NB4 (cell line): ENCODE measurements at regions not wholly inside any gene's neighbourhood (a gene's known extent, or its start where the extent isn't known, plus 50 kb on each side); places are given as distances from the start of the nearest gene placed in this dataset.

Experiments
- DNase-seq: peaks from one replicate; pipeline ENCODE4 v3.0.0; 2010; ENCODE audit warnings: low read depth
- H3K4me3 ChIP-seq: one replicate; pipeline ENCODE4 v1.5.1; 2011; ENCODE audit warnings: mild to moderate bottlenecking, low read depth, low read length, moderate library complexity
- MYC ChIP-seq: IDR thresholded peaks from 2 replicates; pipeline ENCODE4 v1.6.1; 2011; ENCODE audit warnings: low read depth, low read length
- POLR2A ChIP-seq: IDR thresholded peaks from 2 replicates; pipeline ENCODE4 v1.6.1; 2011; ENCODE audit warnings: mild to moderate bottlenecking; ENCODE audit not compliant: insufficient read length; ENCODE audit errors: extremely low read depth
- TF ChIP-seq, protein P1 (sequence below): IDR thresholded peaks from 2 replicates; pipeline ENCODE4 v1.6.1; 2011; ENCODE audit warnings: low read depth, low read length
- TF ChIP-seq, protein P2 (sequence below): IDR thresholded peaks from one replicate; pipeline ENCODE4 v1.5.1; 2012; ENCODE audit warnings: low read depth, low read length

DNA sequence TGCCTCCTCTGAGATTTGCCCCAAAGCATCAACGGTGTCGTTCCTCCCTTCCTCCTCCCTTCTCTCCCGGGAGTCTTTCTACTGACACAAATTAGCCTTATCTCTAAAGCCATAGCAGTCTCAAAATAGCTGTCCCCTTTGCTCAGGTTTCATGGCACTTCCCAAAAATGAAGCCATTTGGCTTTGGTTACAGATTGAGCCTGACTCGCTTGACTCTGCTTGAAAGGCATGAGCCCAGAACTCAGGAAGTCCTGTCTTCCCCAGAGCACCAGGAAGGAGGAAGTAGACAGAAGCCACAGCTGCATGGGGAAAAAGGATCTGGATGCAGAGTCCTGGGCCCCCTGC, 234.4 kb upstream of the RGPD4 start:
- TF ChIP-seq, protein P1, sequence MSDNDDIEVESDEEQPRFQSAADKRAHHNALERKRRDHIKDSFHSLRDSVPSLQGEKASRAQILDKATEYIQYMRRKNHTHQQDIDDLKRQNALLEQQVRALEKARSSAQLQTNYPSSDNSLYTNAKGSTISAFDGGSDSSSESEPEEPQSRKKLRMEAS = no peak
- no peak for TF ChIP-seq POLR2A
- TF ChIP-seq MYC = no peak
- TF ChIP-seq, protein P2, sequence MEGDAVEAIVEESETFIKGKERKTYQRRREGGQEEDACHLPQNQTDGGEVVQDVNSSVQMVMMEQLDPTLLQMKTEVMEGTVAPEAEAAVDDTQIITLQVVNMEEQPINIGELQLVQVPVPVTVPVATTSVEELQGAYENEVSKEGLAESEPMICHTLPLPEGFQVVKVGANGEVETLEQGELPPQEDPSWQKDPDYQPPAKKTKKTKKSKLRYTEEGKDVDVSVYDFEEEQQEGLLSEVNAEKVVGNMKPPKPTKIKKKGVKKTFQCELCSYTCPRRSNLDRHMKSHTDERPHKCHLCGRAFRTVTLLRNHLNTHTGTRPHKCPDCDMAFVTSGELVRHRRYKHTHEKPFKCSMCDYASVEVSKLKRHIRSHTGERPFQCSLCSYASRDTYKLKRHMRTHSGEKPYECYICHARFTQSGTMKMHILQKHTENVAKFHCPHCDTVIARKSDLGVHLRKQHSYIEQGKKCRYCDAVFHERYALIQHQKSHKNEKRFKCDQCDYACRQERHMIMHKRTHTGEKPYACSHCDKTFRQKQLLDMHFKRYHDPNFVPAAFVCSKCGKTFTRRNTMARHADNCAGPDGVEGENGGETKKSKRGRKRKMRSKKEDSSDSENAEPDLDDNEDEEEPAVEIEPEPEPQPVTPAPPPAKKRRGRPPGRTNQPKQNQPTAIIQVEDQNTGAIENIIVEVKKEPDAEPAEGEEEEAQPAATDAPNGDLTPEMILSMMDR = no peak
- peak; percentile 43 for DNase-seq
- no peak overlapping the region for H3K4me3 ChIP-seq

DNA sequence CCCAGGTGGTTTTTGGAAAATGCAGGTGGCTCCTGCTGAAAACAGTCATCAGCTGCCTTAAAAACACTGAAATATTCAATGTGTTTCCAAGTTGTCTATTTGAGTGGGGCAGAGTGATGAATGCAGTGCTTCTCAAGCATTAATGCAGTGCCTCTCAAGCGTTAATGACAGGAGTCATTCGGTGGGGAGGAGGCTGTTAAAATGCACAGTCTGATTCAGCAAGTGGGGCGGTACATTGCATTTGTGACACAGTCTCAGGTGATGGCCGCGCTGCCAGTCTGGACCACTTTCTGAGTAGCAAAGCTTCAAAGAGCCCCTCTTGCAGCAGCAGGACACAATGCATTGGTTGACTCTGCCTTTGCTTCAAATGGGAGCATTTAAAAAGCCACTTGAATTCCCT, 231.4 kb upstream of the RGPD4 start:
- no peak for DNase-seq
- H3K4me3 ChIP-seq = no peak overlapping the region
- TF ChIP-seq POLR2A = no peak
- TF ChIP-seq, protein P2 = no peak
- TF ChIP-seq, protein P1 = no peak
- no peak for TF ChIP-seq MYC

DNA sequence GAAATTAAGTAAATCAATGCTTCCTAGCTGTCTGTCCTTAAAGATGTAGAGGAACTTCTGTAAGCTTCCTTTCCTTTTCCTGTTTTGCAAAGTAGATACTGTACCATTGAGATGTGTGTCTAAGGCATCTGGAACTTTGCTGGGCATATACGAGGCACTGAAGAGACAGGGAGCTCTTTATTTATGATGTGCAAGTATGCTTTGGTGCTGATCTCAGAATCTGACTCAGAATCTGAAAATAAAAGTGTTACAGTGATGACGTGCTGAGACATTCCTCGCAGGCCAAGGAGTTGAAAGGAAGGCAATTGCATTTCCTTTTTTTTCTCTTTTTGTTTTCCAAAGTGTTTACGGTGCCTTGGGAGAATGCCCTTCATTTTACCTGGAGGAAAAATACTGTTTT, 230.9 kb upstream of the RGPD4 start:
- no peak overlapping the region for H3K4me3 ChIP-seq
- TF ChIP-seq MYC = no peak
- TF ChIP-seq, protein P1 = no peak
- TF ChIP-seq, protein P2 = no peak
- TF ChIP-seq POLR2A = no peak
- DNase-seq = no peak

DNA sequence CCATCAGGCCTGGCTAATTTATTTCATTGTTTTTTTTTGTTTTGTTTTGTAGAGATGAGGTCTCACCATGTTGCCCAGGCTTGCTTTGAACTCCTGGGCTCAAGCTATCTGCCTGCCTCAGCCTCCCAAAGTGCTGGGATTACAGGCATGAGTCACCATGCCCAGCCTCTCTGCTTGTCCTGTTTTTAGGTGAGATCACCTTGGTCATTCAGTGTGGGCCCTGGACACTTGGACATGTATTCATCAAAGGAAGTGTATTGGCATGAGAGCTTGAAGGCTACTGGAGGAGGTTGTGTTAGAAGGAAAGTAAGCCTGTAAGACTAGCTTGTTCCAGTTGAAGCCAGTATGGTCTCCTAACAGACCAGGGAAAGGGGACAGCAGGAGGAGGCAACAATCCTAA, 229.2 kb upstream of the RGPD4 start:
- TF ChIP-seq, protein P2 = no peak
- no peak for TF ChIP-seq POLR2A
- TF ChIP-seq MYC = no peak
- TF ChIP-seq, protein P1 = no peak
- no peak for DNase-seq
- no peak overlapping the region for H3K4me3 ChIP-seq

DNA sequence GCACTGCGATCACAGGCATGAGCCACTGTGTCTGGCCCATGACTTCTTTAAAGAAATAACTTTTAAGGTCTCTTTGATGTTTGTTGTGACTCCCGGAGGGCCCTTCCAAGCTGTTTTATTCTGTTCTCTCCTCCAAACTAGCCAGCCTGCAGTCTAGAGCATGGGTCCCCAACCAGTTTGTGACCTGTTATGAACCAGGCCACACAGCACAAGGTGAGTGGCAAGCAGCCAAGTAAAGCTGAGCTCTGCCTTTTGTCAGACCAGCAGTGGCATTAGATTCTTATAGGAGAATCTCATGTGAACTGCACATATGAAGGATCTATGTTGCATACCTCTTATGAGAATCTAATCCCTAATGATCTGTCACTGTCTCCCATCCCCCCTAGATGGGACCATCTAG, 223.9 kb upstream of the RGPD4 start:
- DNase-seq = no peak
- TF ChIP-seq, protein P2 = no peak
- TF ChIP-seq MYC (no peak), POLR2A (no peak)
- TF ChIP-seq, protein P1 = no peak
- no peak overlapping the region for H3K4me3 ChIP-seq

DNA sequence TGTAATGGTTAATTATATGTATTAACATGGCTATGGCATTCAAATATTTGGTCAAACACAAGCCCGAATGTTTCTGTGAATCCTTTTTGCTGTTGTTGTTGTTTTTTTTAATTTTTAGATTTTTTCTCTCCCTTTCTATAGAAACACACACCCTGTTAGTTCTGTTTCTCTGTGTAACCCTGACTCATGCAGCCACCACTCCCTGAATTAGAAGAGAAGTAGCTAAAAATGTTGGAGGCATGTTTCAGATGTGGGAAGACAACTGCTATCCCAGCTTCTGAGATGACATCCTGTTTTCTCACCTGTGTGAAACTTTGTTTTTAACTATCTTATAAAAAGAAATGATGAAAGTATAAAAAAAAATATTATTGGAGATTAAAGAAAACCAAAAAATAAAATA, 219.6 kb upstream of the RGPD4 start:
- TF ChIP-seq, protein P1 = no peak
- TF ChIP-seq, protein P2 = no peak
- TF ChIP-seq MYC (no peak), POLR2A (no peak)
- no peak overlapping the region for H3K4me3 ChIP-seq
- DNase-seq = no peak
